GM23338 (cell line): ENCODE measurements at regions not wholly inside any gene's neighbourhood (a gene's known extent, or its start where the extent isn't known, plus 50 kb on each side); places are given as distances from the start of the nearest gene placed in this dataset.

Experiments used
- ATAC-seq: fragments of 200-7000 bp; cut with Tn5 transposase; 3 replicates; pipeline ENCODE4 v1.9.1; 2020
- DNase-seq: peaks from one replicate; pipeline ENCODE4 v3.0.0-alpha.2; 2015; ENCODE audit warnings: low spot score
- H2AFZ ChIP-seq: fragments of 200-600 bp; sonication (generic); 2 replicates; pipeline ENCODE4 v1.8.0; 2016; ENCODE audit warnings: antibody characterized with exemption, mild to moderate bottlenecking, moderate library complexity
- H3F3A ChIP-seq: fragments of 200-600 bp; sonication (generic); replicated peaks from 2 replicates; pipeline ENCODE4 v1.8.0; 2017; ENCODE audit warnings: antibody characterized with exemption, mixed run types, low read depth
- H3K27ac ChIP-seq: fragments of 200-600 bp; sonication (generic); 2 replicates; pipeline ENCODE4 v1.6.1; 2016; ENCODE audit warnings: low read depth
- H3K27me3 ChIP-seq: fragments of 200-600 bp; sonication (generic); 2 replicates; pipeline ENCODE4 v1.8.0; 2016; ENCODE audit warnings: mild to moderate bottlenecking, mixed run types, moderate library complexity; ENCODE audit not compliant: insufficient read depth
- H3K36me3 ChIP-seq: fragments of 200-600 bp; sonication (generic); 2 replicates; pipeline ENCODE4 v1.8.0; 2016; ENCODE audit warnings: mild to moderate bottlenecking; ENCODE audit not compliant: insufficient read depth
- H3K4me1 ChIP-seq: fragments of 200-600 bp; sonication (generic); 2 replicates; pipeline ENCODE4 v1.8.0; 2016; ENCODE audit warnings: mild to moderate bottlenecking, moderate library complexity; ENCODE audit not compliant: insufficient read depth
- H3K4me2 ChIP-seq: fragments of 200-600 bp; sonication (generic); 2 replicates; pipeline ENCODE4 v1.7.1; 2017; ENCODE audit warnings: mixed run types
- H3K4me3 ChIP-seq: fragments of 200-600 bp; sonication (generic); 2 replicates; pipeline ENCODE4 v1.6.1; 2016; ENCODE audit warnings: mixed run types
- H3K79me2 ChIP-seq: fragments of 200-600 bp; sonication (generic); replicated peaks from 2 replicates; pipeline ENCODE4 v1.8.0; 2017; ENCODE audit warnings: mild to moderate bottlenecking; ENCODE audit not compliant: insufficient read depth
- H3K9me2 ChIP-seq: fragments of 200-600 bp; sonication (generic); 2 replicates; pipeline ENCODE4 v1.8.0; 2017; ENCODE audit not compliant: insufficient read depth
- H4K20me1 ChIP-seq: fragments of 200-600 bp; sonication (generic); replicated peaks from 2 replicates; pipeline ENCODE4 v1.8.0; 2017; ENCODE audit warnings: mild to moderate bottlenecking; ENCODE audit not compliant: insufficient read depth
- H3K27ac Mint-ChIP-seq: 2 replicates; pipeline ENCODE4 v1.8.0; 2020; ENCODE audit warnings: inconsistent platforms, mild to moderate bottlenecking, moderate library complexity, mixed read lengths
- H3K27me3 Mint-ChIP-seq: 3 replicates; pipeline ENCODE4 v1.8.0; 2022; ENCODE audit warnings: low read depth, mild to moderate bottlenecking, moderate library complexity, mixed read lengths, inconsistent platforms; ENCODE audit not compliant: insufficient read depth, poor library complexity
- H3K36me3 Mint-ChIP-seq: 3 replicates; pipeline ENCODE4 v1.8.0; 2021; ENCODE audit warnings: low read depth, mild to moderate bottlenecking, inconsistent platforms, moderate library complexity, mixed read lengths
- H3K4me1 Mint-ChIP-seq: 3 replicates; pipeline ENCODE4 v1.8.0; 2020; ENCODE audit warnings: mild to moderate bottlenecking, inconsistent platforms, mixed read lengths
- H3K4me3 Mint-ChIP-seq: 3 replicates; pipeline ENCODE4 v1.8.0; 2021; ENCODE audit warnings: moderate library complexity, mild to moderate bottlenecking, inconsistent platforms, mixed read lengths
- H3K9me3 Mint-ChIP-seq: 3 replicates; pipeline ENCODE4 v1.8.0; 2020; ENCODE audit warnings: moderate library complexity, mild to moderate bottlenecking, inconsistent platforms, mixed read lengths
- CREB1 ChIP-seq: fragments of 250-450 bp; sonication (Bioruptor Pico); IDR thresholded peaks from 2 replicates; pipeline ENCODE4 v1.5.0; 2020; ENCODE audit warnings: low read depth, mild to moderate bottlenecking, moderate library complexity
- CTCF ChIP-seq, 2 experiments: fragments of 200-600 bp in 1 of 2; sonication (generic) in 1 of 2; conservative IDR thresholded peaks; 2 replicates each; pipeline versions ENCODE4 v1.5.1 to v1.6.1; 2016 to 2017; ENCODE audit warnings: antibody characterized with exemption in 2 of 2, low read depth in 2 of 2, mild to moderate bottlenecking in 2 of 2, moderate library complexity in 1 of 2
- ETS1 ChIP-seq: IDR thresholded peaks from 2 replicates; pipeline ENCODE4 v1.6.1; 2016; ENCODE audit warnings: antibody characterized with exemption
- EZH2 ChIP-seq: fragments of 200-600 bp; sonication (generic); IDR thresholded peaks from one replicate; pipeline ENCODE4 v1.8.0; 2017; ENCODE audit warnings: antibody characterized with exemption, mild to moderate bottlenecking, low read depth; ENCODE audit not compliant: unreplicated experiment
- EZH2phosphoT487 ChIP-seq: fragments of 200-600 bp; sonication (generic); IDR thresholded peaks from one replicate; pipeline ENCODE4 v1.8.1; 2018; ENCODE audit warnings: antibody characterized with exemption; ENCODE audit not compliant: unreplicated experiment
- JUNB ChIP-seq: IDR thresholded peaks from one replicate; pipeline ENCODE4 v1.6.1; 2016; ENCODE audit warnings: antibody characterized with exemption; ENCODE audit not compliant: unreplicated experiment
- NANOG ChIP-seq: IDR thresholded peaks from 2 replicates; pipeline ENCODE4 v1.6.1; 2016; ENCODE audit warnings: antibody characterized with exemption, borderline replicate concordance
- POLR2AphosphoS5 ChIP-seq: IDR thresholded peaks from 2 replicates; pipeline ENCODE4 v1.6.1; 2016; ENCODE audit warnings: antibody characterized with exemption, low read depth
- REST ChIP-seq: IDR thresholded peaks from one replicate; pipeline ENCODE4 v1.6.1; 2018; ENCODE audit warnings: antibody characterized with exemption; ENCODE audit not compliant: unreplicated experiment
- STAT1 ChIP-seq: IDR thresholded peaks from one replicate; pipeline ENCODE4 v1.6.1; 2016; ENCODE audit warnings: antibody characterized with exemption; ENCODE audit not compliant: unreplicated experiment
- ZNF114 ChIP-seq: fragments of 250-450 bp; sonication (Bioruptor Pico); IDR thresholded peaks from 2 replicates; pipeline ENCODE4 v1.5.0; 2020; ENCODE audit warnings: mild to moderate bottlenecking, moderate library complexity
- ZNF331 ChIP-seq: fragments of 250-450 bp; sonication (Bioruptor Pico); IDR thresholded peaks from 2 replicates; pipeline ENCODE4 v1.5.0; 2020; ENCODE audit warnings: low read depth, mild to moderate bottlenecking, moderate library complexity
- ZNF462 ChIP-seq: fragments of 250-450 bp; sonication (Bioruptor Pico); IDR thresholded peaks from 2 replicates; pipeline ENCODE4 v1.5.0; 2020; ENCODE audit warnings: mild to moderate bottlenecking, moderate library complexity

GRCh38 chr12:74595696-74596095, 58.1 kb downstream of the ATXN7L3B start:
- Histone ChIP-seq H3F3A (no peaks in the 10 kb centered on the region), H3K79me2 (no peaks in the 10 kb centered on the region), H2AFZ (no peak overlapping the region), H3K36me3 (no peaks in the 10 kb centered on the region), H3K4me1 (no peaks in the 10 kb centered on the region), H3K27ac (no peak overlapping the region), H3K4me2 (no peak overlapping the region), H3K4me3 (no peak overlapping the region), H4K20me1 (no peaks in the 10 kb centered on the region), H3K9me2 (no peaks in the 10 kb centered on the region; the same call in 1 of the 2 replicates), H3K27me3 (no peaks in the 10 kb centered on the region)
- Mint-ChIP-seq H3K36me3 (peaks cover 15% of the 10 kb centered on the region), H3K4me1 (no peaks in the 10 kb centered on the region), H3K27ac (no peak overlapping the region), H3K9me3 (peaks cover 20% of the 10 kb centered on the region), H3K27me3 (no peaks in the 10 kb centered on the region), H3K4me3 (no peak overlapping the region)
- DNase-seq: no peak
- ATAC-seq: no peak
- TF ChIP-seq CREB1 (CRISPR knock-in tag) (no peak), ZNF114 (CRISPR knock-in tag) (no peak), CTCF (conservative IDR thresholded peaks at IDR 0.05; ENCODE audit: low read depth in 2 of 2) (no peak), EZH2phosphoT487 (no peak), POLR2AphosphoS5 (no peak), ZNF462 (CRISPR knock-in tag) (no peak), ZNF331 (CRISPR knock-in tag) (no peak), ETS1 (no peak), EZH2 (no peak), STAT1 (no peak), JUNB (no peak), REST (no peak), NANOG (no peak)
